LNCaP clone FGC (cell line): ENCODE measurements at regions not wholly inside any gene's neighbourhood (a gene's known extent, or its start where the extent isn't known, plus 50 kb on each side); places are given as distances from the start of the nearest gene placed in this dataset.

Experiments used
- DNase-seq: peaks from one replicate; pipeline ENCODE4 v3.0.0-alpha.2; 2011; ENCODE audit warnings: low read depth
- H3K4me3 ChIP-seq: 2 replicates; pipeline ENCODE4 v1.5.1; 2011; ENCODE audit warnings: mild to moderate bottlenecking, low read depth, low read length, control low read depth
- CTCF ChIP-seq: IDR thresholded peaks from 2 replicates; pipeline ENCODE4 v1.5.1; 2012; ENCODE audit warnings: mild to moderate bottlenecking; ENCODE audit not compliant: control insufficient read depth, insufficient read depth; ENCODE audit errors: extremely low read depth

- DNase-seq, result no peak
- no peak overlapping the region for H3K4me3 ChIP-seq
- TF ChIP-seq CTCF, result no peak
These were observed 262.0 kb upstream of the FERD3L start for GRCh38 chr7:19407270-19407669.

GRCh38 chr7:19405541-19405940 lies 260.3 kb upstream of the FERD3L start:
- TF ChIP-seq CTCF, result no peak
- DNase-seq, result no peak
- no peak overlapping the region for H3K4me3 ChIP-seq

GRCh38 chr7:19404912-19405329 lies 259.7 kb upstream of the FERD3L start:
- no peak overlapping the region for H3K4me3 ChIP-seq
- TF ChIP-seq CTCF, result no peak
- no peak for DNase-seq

- no peak for TF ChIP-seq CTCF
- H3K4me3 ChIP-seq, result no peak overlapping the region
- DNase-seq, result no peak
These were observed 258.5 kb upstream of the FERD3L start for GRCh38 chr7:19403691-19404090.

- no peak for DNase-seq
- TF ChIP-seq CTCF, result no peak
These were observed 256.2 kb upstream of the FERD3L start for GRCh38 chr7:19401461-19401860.

GRCh38 chr7:19400758-19401254 lies 255.6 kb upstream of the FERD3L start:
- no peak for DNase-seq
- no peak overlapping the region for H3K4me3 ChIP-seq
- no peak for TF ChIP-seq CTCF

More at GRCh38 chr7:19401461-19401860, 256.2 kb upstream of the FERD3L start:
- H3K4me3 ChIP-seq, result no peak overlapping the region

- no peak overlapping the region for H3K4me3 ChIP-seq
- TF ChIP-seq CTCF, result no peak
- no peak for DNase-seq
These were observed 252.7 kb upstream of the FERD3L start for GRCh38 chr7:19397911-19398310.
